Keratinocyte (primary cell): ENCODE measurements at regions not wholly inside any gene's neighbourhood (a gene's known extent, or its start where the extent isn't known, plus 50 kb on each side); places are given as distances from the start of the nearest gene placed in this dataset.

Experiments
- EZH2 ChIP-seq: IDR thresholded peaks from one replicate; pipeline ENCODE4 v1.6.1; 2012; ENCODE audit warnings: inconsistent platforms, mild to moderate bottlenecking, low read length, moderate library complexity
- TF ChIP-seq, protein P1 (sequence below), 3 experiments: IDR thresholded peaks in 1 of 3; conservative IDR thresholded peaks in 1 of 3; optimal IDR thresholded peaks in 1 of 3; 2 replicates in 2 of 3; 3 replicates in 1 of 3; pipeline versions ENCODE3 to v1.5.1; 2011; ENCODE audit warnings: low read length in 3 of 3, mild to moderate bottlenecking in 3 of 3, moderate library complexity in 2 of 3, control low read depth in 1 of 3, inconsistent platforms in 1 of 3; ENCODE audit not compliant: insufficient read depth in 2 of 3; ENCODE audit errors: extremely low read depth in 1 of 3

DNA sequence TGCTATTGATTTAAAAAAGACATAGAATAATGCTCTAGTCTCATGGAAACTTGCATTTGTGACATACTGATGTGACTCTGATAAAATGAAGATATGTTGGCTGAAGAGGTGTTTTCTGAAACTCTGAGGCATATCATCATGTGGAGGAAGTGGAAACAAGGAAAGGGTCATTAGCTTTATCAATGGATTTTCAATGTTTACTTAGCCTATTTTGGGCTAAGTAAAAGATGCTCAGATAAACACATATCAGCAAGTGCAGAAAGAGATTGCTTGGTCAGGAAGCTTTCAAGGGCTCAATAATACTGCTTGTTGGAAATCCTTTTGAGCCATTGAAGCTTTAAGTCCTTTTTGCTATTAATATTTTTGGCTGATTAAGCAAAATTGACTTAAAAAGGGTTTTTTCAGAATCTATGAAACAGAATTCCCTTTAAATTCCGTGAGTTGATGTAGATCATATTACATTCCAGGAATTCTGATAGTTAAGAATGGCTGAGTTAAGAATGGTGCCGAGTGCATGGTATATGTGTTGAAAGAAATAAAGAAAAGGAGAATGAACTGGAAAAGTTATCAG is 952.8 kb upstream of the SPRY2 start:
- TF ChIP-seq EZH2: no peak
- TF ChIP-seq, protein P1, sequence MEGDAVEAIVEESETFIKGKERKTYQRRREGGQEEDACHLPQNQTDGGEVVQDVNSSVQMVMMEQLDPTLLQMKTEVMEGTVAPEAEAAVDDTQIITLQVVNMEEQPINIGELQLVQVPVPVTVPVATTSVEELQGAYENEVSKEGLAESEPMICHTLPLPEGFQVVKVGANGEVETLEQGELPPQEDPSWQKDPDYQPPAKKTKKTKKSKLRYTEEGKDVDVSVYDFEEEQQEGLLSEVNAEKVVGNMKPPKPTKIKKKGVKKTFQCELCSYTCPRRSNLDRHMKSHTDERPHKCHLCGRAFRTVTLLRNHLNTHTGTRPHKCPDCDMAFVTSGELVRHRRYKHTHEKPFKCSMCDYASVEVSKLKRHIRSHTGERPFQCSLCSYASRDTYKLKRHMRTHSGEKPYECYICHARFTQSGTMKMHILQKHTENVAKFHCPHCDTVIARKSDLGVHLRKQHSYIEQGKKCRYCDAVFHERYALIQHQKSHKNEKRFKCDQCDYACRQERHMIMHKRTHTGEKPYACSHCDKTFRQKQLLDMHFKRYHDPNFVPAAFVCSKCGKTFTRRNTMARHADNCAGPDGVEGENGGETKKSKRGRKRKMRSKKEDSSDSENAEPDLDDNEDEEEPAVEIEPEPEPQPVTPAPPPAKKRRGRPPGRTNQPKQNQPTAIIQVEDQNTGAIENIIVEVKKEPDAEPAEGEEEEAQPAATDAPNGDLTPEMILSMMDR (optimal IDR thresholded peaks at IDR 0.05 in 1 of 3, IDR thresholded peaks at IDR 0.05 in 1 of 3, conservative IDR thresholded peaks at IDR 0.05 in 1 of 3; ENCODE audit: extremely low read depth in 1 of 3, insufficient read depth in 2 of 3, low read length in 3 of 3): no peak
